ENCODE measurements at regions not wholly inside any gene's neighbourhood (a gene's known extent, or its start where the extent isn't known, plus 50 kb on each side); places are given as distances from the start of the nearest gene placed in this dataset.
"Not testable (repeated sequence)": the region's sequence is repeated elsewhere in the genome, so short reads cannot be mapped to it uniquely, and the experiment has no call there.

DNA sequence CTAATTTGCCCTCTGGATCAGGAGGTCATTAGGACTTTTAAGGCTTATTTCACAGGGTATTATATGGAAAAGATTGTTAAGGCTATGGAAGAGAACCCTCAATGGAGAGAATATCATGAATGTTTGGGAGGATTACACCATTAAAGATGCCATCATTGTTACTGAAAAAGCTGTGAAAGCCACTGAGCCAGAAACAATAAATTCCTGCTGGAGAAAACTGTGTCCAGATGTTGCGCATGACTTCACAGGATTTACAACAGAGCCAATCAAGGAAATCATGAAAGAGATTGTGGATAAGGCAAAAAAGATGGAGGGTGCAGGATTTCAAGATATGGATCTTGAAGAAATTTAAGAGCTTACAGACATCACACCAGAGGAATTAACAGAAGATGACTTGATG lies 798.3 kb upstream of the SLC35B3 start:
- DNase-seq, result no peak

GRCh38 chr6:9233226-9233625 lies 797.9 kb upstream of the SLC35B3 start:
- DNase-seq, result no peak

- DNase-seq, result no peak
Measured at GRCh38 chr6:9225441-9225871, 790.1 kb upstream of the SLC35B3 start.

- DNase-seq, result no peak
Measured at GRCh38 chr6:9224539-9224938, 789.2 kb upstream of the SLC35B3 start.

DNA sequence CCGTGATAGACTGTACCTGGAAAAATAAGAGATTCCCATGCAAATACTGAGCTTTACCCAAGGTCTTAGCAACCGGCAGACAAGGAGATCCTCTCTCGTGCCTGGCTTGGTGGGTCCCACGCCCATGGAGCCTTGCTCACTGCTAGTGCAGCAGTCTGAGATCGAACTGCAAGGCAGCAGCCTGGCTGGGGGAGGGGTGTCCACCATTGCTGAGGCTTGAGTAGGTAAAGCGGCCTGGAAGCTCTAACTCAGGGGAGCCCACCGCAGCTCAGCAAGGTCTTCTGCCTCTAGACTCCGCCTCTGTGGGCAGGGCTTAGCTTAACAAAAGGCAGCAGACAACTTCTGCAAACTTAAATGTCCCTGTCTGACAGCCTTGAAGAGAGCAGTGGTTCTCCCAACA lies 778.4 kb upstream of the SLC35B3 start:
- DNase-seq, result not testable (repeated sequence)

DNA sequence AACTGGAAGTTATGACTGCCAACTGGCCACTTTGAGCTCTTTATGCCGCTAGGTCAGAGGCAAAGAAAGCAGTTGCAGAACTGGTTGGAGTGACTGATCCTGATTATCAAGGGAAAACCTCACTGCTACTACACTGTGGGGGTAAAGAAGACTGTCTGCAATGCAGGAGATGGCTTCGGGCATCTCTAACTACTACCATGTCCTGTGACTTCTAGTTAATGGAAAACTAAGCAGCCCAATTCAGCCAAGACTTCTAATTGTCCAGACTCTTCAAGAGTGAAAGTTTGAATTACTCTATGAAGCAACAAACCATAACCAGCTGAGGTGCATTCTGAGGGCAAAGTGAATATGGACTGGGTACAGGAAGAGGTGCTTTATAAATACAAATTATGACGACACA lies 773.6 kb upstream of the SLC35B3 start:
- no peak for DNase-seq

DNA sequence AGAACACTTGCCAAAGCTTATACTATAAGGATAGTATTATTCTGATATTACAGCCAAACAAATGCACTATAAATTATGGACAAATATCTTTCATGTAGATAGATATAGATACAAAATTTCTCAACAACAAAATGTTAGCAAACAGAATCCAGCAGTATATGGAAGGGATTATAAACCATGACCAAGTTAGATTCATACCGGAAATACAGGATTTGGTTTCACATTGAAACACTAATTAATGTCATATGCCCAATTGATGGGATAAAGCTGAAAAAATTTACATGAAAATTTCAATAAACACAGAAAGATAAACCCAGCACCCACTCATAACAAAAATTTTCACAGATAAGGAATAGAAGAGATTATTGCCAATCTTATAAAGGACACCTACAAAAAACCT lies 770.3 kb upstream of the SLC35B3 start:
- DNase-seq, result no peak

DNA sequence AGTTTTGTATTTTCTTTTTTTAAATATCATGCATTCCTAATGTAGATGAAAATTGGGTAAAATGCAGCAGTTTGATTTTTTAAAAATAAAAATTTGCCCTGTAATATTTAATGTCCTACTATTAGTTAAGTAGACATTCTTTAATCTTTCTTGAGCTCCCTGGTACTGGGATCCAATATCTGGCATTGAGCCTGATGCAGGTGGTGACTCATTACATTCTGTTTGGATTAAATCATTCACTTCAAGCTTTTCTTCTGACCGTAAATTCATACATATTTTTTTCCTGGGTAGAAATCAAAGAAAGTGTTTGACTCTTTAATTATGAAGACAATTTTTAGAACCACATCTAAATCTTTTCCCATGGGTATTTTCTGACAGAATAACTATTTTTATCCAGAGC lies 768.8 kb upstream of the SLC35B3 start:
- no peak for DNase-seq

DNA sequence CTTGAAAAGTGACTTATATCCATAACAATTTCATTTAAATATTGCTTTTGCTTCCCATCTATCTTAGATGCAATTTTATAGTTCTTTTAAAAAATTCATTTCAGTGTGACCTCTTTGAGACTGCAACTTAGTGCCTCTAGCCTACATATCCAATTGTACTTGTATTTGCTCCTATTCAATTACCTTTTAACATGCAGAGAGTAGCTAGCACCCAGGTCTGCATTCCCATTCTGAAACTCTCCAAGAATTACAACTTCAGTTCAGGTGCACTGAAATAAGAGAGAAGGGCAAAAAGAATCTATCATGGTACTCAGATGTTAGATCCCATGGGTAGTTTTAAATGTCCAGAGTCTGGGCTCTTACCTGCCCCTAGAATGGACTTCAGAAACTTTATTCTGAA lies 765.4 kb upstream of the SLC35B3 start:
- DNase-seq, result no peak

DNA sequence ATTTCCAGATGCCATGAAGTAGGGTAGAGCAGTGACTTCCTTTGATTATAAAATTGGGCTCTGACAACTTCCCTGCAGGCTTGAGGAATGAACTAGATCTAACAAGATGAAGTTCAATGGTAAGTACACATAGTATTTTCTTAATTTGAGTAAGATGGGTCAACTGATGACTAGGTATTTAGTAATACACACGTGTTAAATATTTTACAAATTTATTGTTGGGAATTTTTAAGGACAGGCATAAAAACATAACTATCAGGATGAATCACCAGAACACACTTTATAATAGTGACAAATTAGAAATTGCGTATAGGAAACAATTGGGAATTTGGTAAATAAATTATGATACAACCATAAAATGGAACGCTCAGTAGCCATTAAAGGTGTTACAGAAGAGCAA lies 762.4 kb upstream of the SLC35B3 start:
- no peak for DNase-seq

DNA sequence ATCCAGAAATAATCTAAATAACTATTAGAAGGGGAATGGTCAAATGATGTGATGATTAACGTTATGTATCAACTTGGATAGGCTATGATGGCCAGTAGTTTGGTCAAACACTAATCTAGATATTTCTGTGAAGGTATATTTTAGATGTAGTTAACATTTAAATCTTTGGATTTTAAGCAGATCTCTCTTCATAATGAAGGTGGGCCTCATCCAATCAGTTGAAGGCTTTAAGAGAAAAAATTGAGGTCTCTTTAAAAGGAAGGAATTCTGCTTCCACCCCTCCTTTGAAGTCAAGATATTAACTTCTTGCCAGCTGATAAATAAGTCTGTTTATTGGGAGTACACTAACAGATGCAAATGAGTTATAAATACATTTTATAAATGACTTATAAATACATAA lies 760.0 kb upstream of the SLC35B3 start:
- DNase-seq, result no peak

DNA sequence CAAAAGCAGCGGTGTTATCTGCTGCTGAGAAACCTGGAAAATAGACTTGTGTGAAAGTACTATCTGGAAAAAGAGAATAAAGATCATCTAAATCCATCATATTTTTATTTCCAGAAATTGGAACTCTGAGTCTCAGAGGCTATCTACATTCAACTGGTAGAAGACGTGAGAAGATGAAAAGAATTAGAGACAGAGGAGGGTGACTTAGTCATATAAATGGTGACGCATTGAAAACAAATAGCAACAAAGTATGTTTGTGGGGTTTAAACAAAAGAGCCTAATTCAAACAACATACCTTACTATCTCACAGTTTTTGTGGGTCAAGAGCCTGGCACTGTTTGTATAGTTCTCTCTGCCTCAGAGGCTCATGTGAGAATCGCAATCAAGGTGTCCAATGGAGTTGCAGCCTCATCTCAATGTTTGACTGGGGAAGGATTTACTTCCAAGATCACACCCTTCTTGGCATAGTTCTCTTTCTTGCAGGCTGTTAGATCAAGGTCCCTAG lies 757.1 kb upstream of the SLC35B3 start:
- no peak for DNase-seq

DNA sequence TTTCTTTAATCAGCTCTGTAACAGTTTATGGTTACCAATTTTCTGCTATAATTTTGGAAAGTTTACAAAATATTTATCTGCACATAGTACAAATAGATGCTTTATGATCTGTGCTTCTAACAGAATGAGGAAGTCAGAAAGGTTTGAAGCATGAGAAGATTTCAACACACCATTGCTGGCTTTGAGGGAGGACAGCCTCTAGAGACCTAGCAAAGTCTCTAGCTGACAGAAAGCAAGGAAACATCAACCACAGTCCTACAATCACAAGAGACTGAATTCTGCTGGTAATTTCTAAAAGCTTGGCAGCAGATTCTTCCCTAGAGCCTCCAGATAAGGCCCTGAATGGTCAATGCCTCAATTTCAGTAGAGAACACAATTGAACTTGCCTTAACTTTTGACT lies 750.8 kb upstream of the SLC35B3 start:
- DNase-seq, result no peak

DNA sequence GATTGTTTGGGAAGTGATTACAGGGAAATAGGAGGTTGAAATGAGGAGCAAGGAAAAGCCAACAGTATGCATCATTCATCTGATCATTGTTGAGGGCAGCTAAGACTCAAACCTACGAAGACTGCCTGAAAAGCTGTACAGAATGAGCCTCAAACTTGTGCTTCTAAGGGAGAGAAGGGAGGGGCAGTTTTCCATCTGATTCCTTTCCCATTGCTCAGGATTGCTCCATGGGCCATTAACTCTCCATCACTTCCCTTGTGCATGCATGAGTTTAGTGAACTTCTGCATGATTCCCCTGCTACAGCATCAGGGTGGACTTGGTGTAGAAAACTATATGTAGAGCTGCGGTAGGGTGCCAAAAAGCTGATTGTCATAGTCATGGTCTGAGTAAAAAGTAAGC lies 742.7 kb upstream of the SLC35B3 start:
- DNase-seq, result no peak

GRCh38 chr6:9173229-9173628 lies 737.9 kb upstream of the SLC35B3 start:
- no peak for DNase-seq

DNA sequence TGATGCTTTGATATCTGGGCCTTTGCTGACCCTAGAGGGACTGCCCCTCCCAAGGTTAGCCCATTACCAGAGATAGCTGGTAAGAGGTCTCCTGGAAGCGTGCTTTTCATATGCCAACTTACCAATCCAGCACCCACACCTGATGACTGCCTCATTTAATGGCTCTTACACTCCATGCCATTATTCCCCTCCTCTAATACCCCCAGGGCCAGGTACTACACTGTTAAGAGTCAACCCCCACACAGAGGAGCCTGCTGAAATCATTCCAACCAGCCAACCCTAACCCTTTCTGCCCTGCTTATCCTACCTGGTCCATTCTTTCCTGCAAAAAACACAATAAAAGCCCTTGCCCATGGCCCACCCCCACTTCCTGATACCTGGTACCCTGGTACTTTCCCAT lies 736.8 kb upstream of the SLC35B3 start:
- no peak for DNase-seq

DNA sequence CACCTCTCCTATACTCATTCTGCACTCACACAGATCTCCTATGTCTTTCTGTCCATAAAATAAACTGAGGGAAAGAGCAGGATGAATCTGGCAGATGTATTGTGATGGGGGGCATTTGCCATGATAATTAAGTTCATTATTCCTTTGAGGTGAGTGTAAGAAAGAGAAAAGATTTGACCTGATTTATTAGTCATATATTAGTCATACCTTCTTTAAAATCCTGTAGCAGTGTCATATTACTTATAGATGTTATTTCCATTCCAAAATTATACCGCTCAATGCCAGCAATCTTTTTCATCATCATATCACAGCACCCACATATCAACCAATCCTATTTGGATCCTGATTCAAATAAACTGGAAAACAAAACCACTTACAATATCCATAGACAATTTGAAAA lies 733.3 kb upstream of the SLC35B3 start:
- DNase-seq, result no peak

GRCh38 chr6:9161731-9162130 lies 726.4 kb upstream of the SLC35B3 start:
- DNase-seq, result no peak

DNA sequence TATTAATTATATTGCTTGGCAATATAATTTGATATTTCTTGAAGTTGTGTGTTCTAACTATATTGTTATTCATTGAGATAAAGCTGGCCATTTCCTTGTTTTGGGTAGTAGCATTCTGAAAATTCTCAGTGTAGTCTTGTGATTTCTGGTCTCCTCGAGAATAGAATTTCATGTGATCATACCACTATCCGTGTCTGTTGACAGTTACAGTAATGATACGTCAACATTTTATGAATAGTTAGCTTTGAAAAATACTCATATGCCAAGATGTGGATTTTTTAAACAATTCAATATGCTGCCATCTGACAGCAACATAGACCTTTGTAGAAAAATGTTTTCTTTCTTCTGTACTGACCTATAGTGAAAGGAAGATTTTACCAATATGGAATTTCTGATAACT lies 723.7 kb upstream of the SLC35B3 start:
- no peak for DNase-seq

- no peak for DNase-seq
Measured at GRCh38 chr6:9155836-9156235, 720.5 kb upstream of the SLC35B3 start.

DNA sequence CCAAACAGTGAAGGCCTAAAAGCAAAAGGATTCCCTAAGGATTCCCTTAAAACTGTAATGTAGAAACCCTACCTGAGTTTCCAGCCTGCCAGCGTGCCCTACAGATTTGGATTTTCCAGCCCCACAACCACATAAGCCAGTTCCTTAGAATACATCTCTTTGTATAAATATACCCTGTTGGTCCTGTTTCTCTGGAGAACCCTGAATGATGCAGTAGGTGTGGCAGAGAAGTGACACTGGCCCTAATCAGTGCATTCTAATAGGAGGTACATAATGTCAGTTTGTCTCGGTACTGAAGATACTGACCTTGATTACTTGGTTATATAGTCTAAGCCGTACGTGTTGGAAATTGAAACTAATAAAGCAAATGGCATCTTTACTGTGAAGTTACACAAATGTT lies 707.8 kb upstream of the SLC35B3 start:
- no peak for DNase-seq

- DNase-seq, result no peak
Measured at GRCh38 chr6:9140951-9141460, 705.7 kb upstream of the SLC35B3 start.

- DNase-seq, result no peak
Measured at GRCh38 chr6:9140172-9140571, 704.8 kb upstream of the SLC35B3 start.

- DNase-seq, result no peak
Measured at GRCh38 chr6:9139746-9140145, 704.4 kb upstream of the SLC35B3 start.

DNA sequence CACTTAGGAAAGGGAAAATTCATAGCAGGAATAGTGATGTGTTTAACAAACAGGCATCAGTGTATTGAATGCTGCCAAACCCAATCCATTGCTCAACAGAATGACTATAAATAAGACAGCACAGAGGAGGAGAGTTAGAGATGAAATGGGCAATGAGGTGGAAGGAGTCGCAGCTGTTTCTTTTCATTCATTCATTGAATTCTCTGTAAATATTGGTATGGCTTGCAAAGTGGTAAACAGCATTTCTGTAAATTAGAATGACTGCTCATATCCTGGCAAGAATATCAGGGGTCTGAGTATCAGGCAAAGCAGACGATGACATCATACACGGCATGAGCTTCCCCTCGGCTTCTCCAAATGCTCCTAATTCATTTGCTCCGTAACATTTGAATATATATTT lies 703.6 kb upstream of the SLC35B3 start:
- no peak for DNase-seq
